WERI-Rb-1 (cell line): ENCODE measurements at regions not wholly inside any gene's neighbourhood (a gene's known extent, or its start where the extent isn't known, plus 50 kb on each side); places are given as distances from the start of the nearest gene placed in this dataset.

Experiments used
- DNase-seq: peaks from one replicate; pipeline ENCODE4 v3.0.0-alpha.2; 2020
- H3K27ac ChIP-seq: fragments of 250-450 bp; sonication (Bioruptor Pico); 2 replicates; pipeline ENCODE4 v1.5.1; 2020; ENCODE audit warnings: mild to moderate bottlenecking, moderate library complexity
- H3K27me3 ChIP-seq: fragments of 250-450 bp; sonication (Bioruptor Pico); 2 replicates; pipeline ENCODE4 v1.5.1; 2021; ENCODE audit warnings: mild to moderate bottlenecking, low read depth, moderate library complexity; ENCODE audit not compliant: insufficient read depth, severe bottlenecking
- H3K36me3 ChIP-seq: fragments of 250-450 bp; sonication (Bioruptor Pico); 2 replicates; pipeline ENCODE4 v1.5.1; 2020; ENCODE audit warnings: mild to moderate bottlenecking, moderate library complexity
- H3K4me3 ChIP-seq: 2 replicates; pipeline ENCODE4 v1.5.1; 2011; ENCODE audit warnings: low read depth, mild to moderate bottlenecking, control low read depth, low read length
- H3K9me3 ChIP-seq: fragments of 250-450 bp; sonication (Bioruptor Pico); 2 replicates; pipeline ENCODE4 v1.5.1; 2021; ENCODE audit warnings: mild to moderate bottlenecking, moderate library complexity; ENCODE audit not compliant: severe bottlenecking
- CTCF ChIP-seq: IDR thresholded peaks from 2 replicates; pipeline ENCODE4 v1.5.1; 2011; ENCODE audit warnings: low read depth, mild to moderate bottlenecking, control low read depth, inconsistent platforms, low read length

GRCh38 chr11:115931548-115932083, 427.4 kb upstream of the CADM1 start:
- Histone ChIP-seq H3K36me3 (no peaks in the 10 kb centered on the region), H3K4me3 (no peak overlapping the region), H3K27ac (no peak overlapping the region), H3K27me3 (no peaks in the 10 kb centered on the region), H3K9me3 (no peaks in the 10 kb centered on the region)
- no peak for DNase-seq
- TF ChIP-seq CTCF, result no peak

- H3K27me3 ChIP-seq, result no peaks in the 10 kb centered on the region
- H3K4me3 ChIP-seq, result no peak overlapping the region
- no peak for DNase-seq
- H3K27ac ChIP-seq, result no peak overlapping the region
- H3K9me3 ChIP-seq, result no peaks in the 10 kb centered on the region
- no peaks in the 10 kb centered on the region for H3K36me3 ChIP-seq
- no peak for TF ChIP-seq CTCF
These were observed 426.8 kb upstream of the CADM1 start for GRCh38 chr11:115930886-115931547.

DNA sequence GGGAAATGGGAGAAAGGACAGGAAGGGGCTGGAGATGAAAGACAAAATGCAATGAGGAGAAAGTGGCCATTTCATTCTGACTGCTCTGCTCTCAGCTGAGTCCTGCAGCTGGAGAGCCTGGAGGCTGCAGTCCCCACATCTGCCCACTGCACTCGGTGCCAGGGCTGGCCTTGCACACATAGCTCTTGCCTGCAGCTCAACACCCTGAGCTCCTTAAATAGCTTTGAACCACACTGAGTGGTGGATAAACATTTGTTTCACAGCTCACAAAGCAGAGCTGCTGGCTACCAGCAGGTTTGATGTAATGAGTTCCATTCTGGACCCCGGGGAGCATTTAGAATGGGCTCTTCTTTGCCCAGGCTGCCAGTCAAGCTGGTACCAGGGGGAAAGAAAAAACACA, 426.1 kb upstream of the CADM1 start:
- no peak overlapping the region for H3K27ac ChIP-seq
- no peak for DNase-seq
- H3K27me3 ChIP-seq, result no peaks in the 10 kb centered on the region
- no peak for TF ChIP-seq CTCF
- no peak overlapping the region for H3K4me3 ChIP-seq
- no peaks in the 10 kb centered on the region for H3K36me3 ChIP-seq
- H3K9me3 ChIP-seq, result no peaks in the 10 kb centered on the region

- no peaks in the 10 kb centered on the region for H3K27me3 ChIP-seq
- no peak for DNase-seq
- H3K9me3 ChIP-seq, result no peaks in the 10 kb centered on the region
- no peak overlapping the region for H3K4me3 ChIP-seq
- no peaks in the 10 kb centered on the region for H3K36me3 ChIP-seq
- no peak overlapping the region for H3K27ac ChIP-seq
- TF ChIP-seq CTCF, result no peak
These were observed 425.5 kb upstream of the CADM1 start for GRCh38 chr11:115929618-115930129.

DNA sequence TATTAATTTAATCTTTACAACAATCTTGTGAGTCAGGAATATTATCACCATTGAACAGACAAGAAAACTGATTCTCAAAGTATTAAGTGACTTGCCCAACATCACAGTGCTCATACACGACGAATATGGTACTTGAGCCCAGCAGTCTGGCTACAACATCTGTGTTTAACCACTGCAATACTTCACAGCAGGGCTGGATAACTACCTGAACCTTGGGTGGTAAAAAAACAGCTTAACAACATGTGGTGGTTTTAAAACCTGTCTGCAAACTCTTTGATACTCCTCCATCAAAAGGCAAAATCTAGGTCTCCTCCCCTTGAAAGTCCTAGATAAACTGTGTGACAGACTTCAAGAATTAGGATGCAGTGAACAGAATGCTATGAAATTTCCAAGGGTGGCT, 424.6 kb upstream of the CADM1 start:
- no peaks in the 10 kb centered on the region for H3K9me3 ChIP-seq
- H3K27me3 ChIP-seq, result no peaks in the 10 kb centered on the region
- no peak overlapping the region for H3K4me3 ChIP-seq
- no peak overlapping the region for H3K27ac ChIP-seq
- no peak for TF ChIP-seq CTCF
- no peaks in the 10 kb centered on the region for H3K36me3 ChIP-seq
- no peak for DNase-seq

DNA sequence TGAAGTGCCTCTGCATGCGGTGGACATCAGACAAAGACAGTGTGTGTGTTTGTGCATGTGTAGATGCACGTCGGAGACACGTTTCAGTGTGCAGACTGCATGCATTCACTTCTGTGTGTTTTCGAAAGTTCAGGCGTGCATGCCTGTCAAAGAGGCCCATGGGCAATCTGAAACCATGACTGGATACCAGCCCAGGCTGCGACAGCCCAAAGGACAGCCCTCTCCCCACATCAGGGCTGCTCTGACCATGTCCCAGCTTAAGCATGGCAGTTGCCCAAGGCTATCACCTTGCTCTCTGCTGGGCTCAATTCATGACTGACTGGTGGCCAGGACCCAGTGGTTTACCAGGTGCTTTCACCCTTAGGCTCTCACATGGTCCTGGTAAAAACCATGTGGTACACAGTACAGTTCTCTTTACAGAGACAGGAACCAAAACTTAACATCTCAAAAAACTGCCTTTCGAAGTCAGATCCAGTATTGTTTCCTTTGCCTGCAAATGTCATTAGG, 423.7 kb upstream of the CADM1 start:
- no peaks in the 10 kb centered on the region for H3K9me3 ChIP-seq
- DNase-seq, result no peak
- no peak overlapping the region for H3K4me3 ChIP-seq
- TF ChIP-seq CTCF, result no peak
- no peak overlapping the region for H3K27ac ChIP-seq
- H3K27me3 ChIP-seq, result no peaks in the 10 kb centered on the region
- H3K36me3 ChIP-seq, result no peaks in the 10 kb centered on the region
